Activated naive CD4-positive, alpha-beta T cell treated with anti-CD3 and anti-CD28 coated beads for 36 hours (primary cell): ENCODE measurements at regions not wholly inside any gene's neighbourhood (a gene's known extent, or its start where the extent isn't known, plus 50 kb on each side); places are given as distances from the start of the nearest gene placed in this dataset.
A peak's percentile ranks its signal among the peaks of the same experiment; 100 is the strongest.

Experiments
- CTCF ChIA-PET: fragments of 350-600 bp; sonication (Branson Sonifier 250); formaldehyde crosslinking; loops from one replicate; lab custom pipeline; 2021; ENCODE audit warnings: antibody characterized with exemption; lab: Charles Lee
- DNase-seq: peaks from one replicate; pipeline ENCODE4 v3.0.0-alpha.2; 2020
- H3K27ac Mint-ChIP-seq: one replicate; pipeline ENCODE4 v1.8.0; 2021; ENCODE audit warnings: mild to moderate bottlenecking, mixed read lengths
- H3K27me3 Mint-ChIP-seq: one replicate; pipeline ENCODE4 v1.8.0; 2021; ENCODE audit warnings: low read depth, mixed read lengths
- H3K36me3 Mint-ChIP-seq: one replicate; pipeline ENCODE4 v1.8.0; 2021; ENCODE audit warnings: low read depth, mixed read lengths
- H3K4me1 Mint-ChIP-seq: one replicate; pipeline ENCODE4 v1.8.0; 2021; ENCODE audit warnings: low read depth, mixed read lengths
- H3K4me3 Mint-ChIP-seq: one replicate; pipeline ENCODE4 v1.8.0; 2021; ENCODE audit warnings: mild to moderate bottlenecking, moderate library complexity, mixed read lengths
- H3K9me3 Mint-ChIP-seq: one replicate; pipeline ENCODE4 v1.8.0; 2021; ENCODE audit warnings: mixed read lengths
- intact Hi-C: fragments of 100-400 bp; cut with micrococcal nuclease; formaldehyde crosslinking; loops from one replicate; pipeline ENCODE4 v1.15.1; 2023

DNA sequence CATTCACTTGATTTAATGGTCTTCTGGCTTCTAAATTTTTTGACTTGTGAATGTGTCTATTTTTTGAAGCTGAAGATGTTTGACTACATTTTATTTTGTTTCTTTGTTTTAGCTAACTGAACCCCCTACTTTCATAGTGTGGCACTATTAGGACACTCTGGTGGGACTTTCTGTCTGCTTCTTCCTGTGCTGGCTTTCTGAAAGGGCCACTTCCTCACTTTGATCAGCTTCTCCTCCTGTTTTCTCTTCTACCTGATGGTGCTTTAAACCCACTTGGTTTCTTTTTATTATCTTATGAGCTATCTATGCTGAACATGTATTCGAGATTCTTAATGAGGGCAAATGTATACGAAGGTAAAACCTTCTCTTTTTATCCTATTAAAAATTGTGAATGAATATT lies 186.1 kb upstream of the CASK start:
- intact Hi-C loops = loop anchor here (10.0 kb wide), 1 partner anchor 315 kb away; no protein-coding TSS in a partner anchor
- H3K4me3 Mint-ChIP-seq = no peak overlapping the region
- CTCF ChIA-PET = interaction anchor here (1.0 kb wide), 1 partner anchor 12 kb away, joined by 3 read pairs; no protein-coding TSS in a partner anchor

DNA sequence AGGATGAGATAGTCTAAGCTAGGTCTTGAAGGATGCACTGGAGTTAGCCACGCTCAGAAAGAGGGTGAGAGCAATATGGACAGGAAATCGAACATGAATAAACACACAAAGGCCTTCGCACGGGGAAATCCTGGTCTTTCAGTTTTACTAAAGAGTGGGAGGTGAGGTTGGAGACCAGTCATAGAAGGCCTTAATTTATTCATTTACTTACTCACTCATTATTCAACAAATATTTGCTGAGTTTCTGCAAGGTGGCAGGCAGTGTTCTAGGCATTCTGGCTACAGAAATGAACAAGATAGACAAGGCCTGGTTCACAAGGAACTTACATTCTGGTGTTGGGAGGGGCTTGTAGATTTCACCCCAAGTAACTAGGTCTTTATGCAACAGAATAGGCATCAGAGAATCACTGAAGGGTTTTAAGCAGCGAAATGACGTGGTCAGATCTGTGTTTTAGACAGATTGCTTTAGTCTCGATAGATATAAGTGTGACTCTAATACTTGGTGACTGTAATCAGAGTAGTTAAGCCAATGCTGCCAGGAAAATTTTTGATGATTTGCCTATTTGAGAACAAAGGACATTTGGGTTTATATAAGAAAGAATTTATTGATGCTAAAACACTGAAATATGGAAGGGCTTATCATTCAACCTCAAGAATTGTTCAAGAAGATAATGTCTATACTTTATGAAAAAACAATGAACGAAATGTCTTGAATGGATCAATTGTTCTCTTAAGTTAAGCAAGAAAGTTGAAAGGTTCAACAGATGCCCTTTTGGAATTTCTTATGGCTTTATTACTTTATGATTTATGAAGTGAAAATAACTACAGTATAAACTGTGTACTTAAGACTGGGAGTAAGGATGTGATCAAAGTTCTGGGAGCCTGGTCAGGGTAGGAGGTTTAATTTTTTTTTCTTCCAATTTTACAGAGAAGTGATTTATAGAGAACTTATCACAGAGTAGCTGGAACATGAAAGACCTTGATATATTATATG lies 184.4 kb upstream of the CASK start:
- H3K27ac Mint-ChIP-seq = no peak overlapping the region
- H3K4me3 Mint-ChIP-seq = no peak overlapping the region
- peaks cover 2% of the 10 kb centered on the region for H3K9me3 Mint-ChIP-seq
- CTCF ChIA-PET = no interaction called here
- DNase-seq = peak; percentile 51
- H3K27me3 Mint-ChIP-seq = no peaks in the 10 kb centered on the region
- H3K4me1 Mint-ChIP-seq = peaks cover 14% of the 10 kb centered on the region
- H3K36me3 Mint-ChIP-seq = no peaks in the 10 kb centered on the region
- intact Hi-C loops = loop anchor here (10.0 kb wide), 1 partner anchor 313 kb away; no protein-coding TSS in a partner anchor

More for the DNA sequence above, 186.1 kb upstream of the CASK start:
- peaks cover 14% of the 10 kb centered on the region for H3K4me1 Mint-ChIP-seq
- no peak overlapping the region for H3K27ac Mint-ChIP-seq
- no peaks in the 10 kb centered on the region for H3K27me3 Mint-ChIP-seq
- H3K9me3 Mint-ChIP-seq = peaks cover 3% of the 10 kb centered on the region
- DNase-seq = no peak
- H3K36me3 Mint-ChIP-seq = no peaks in the 10 kb centered on the region

- intact Hi-C loops = loop anchor here (10.0 kb wide), 1 partner anchor 312 kb away; no protein-coding TSS in a partner anchor
- H3K4me1 Mint-ChIP-seq = peaks cover 14% of the 10 kb centered on the region
- H3K4me3 Mint-ChIP-seq = no peak overlapping the region
- no peak overlapping the region for H3K27ac Mint-ChIP-seq
- DNase-seq = no peak
- no peaks in the 10 kb centered on the region for H3K27me3 Mint-ChIP-seq
- H3K9me3 Mint-ChIP-seq = peaks cover 2% of the 10 kb centered on the region
- CTCF ChIA-PET = no interaction called here
- no peaks in the 10 kb centered on the region for H3K36me3 Mint-ChIP-seq
Measured at GRCh38 chrX:42106556-42106955, 183.2 kb upstream of the CASK start.

- no peak for DNase-seq
- Mint-ChIP-seq H3K4me1 (peaks cover 5% of the 10 kb centered on the region), H3K36me3 (no peaks in the 10 kb centered on the region), H3K27me3 (no peaks in the 10 kb centered on the region), H3K27ac (no peak overlapping the region), H3K9me3 (peaks cover 2% of the 10 kb centered on the region), H3K4me3 (no peak overlapping the region)
- intact Hi-C loops = loop anchor here (10.0 kb wide), 1 partner anchor 308 kb away; no protein-coding TSS in a partner anchor
- CTCF ChIA-PET = no interaction called here
Measured at GRCh38 chrX:42102586-42103282, 179.4 kb upstream of the CASK start.

DNA sequence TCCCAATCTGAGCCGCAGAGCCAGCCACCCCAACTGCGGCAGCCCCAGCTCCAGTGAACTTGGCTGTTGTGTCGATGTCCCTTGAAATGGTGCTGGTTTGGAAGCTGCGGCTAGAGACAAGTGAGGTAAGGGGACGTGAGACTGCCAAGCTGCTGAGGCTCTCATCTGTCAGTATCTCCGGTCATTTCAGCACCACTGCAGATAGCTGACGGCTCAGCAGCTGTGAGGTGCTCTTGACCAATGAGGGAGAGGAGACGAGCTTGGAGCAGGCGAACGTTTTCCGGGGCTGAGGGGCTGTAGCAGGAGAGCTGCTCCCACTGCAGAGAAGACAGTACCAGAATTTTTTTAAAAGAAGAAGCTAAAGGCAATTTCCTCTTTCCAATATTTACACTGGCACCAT lies 175.5 kb upstream of the CASK start:
- no peak for DNase-seq
- CTCF ChIA-PET = interaction anchor here (0.6 kb wide), 1 partner anchor 206 kb away, joined by 3 read pairs; no protein-coding TSS in a partner anchor
- H3K27ac Mint-ChIP-seq = no peak overlapping the region
- H3K27me3 Mint-ChIP-seq = no peaks in the 10 kb centered on the region
- H3K36me3 Mint-ChIP-seq = no peaks in the 10 kb centered on the region
- intact Hi-C loops = no loop called here
- H3K4me3 Mint-ChIP-seq = no peak overlapping the region
- H3K4me1 Mint-ChIP-seq = peaks cover 5% of the 10 kb centered on the region
- H3K9me3 Mint-ChIP-seq = peaks cover under 1% of the 10 kb centered on the region

DNA sequence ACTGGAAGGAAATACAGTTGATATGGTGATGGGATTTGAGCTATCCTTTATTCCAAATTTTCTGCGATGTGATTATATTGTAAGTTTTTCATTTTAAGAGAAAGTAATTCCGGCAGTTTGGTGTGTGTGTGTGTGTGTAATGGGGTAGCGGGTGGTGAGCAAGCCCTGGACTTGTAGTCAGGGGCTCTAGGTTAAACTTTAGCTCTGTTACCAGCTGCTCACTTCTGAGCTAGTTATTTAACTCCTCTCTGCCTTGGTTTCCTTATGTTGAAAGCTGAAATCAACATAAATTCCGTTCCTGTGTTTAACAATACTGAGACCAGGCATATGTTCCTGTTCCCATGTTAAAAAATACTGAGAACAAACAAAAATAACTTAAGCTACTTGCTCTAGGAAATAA lies 174.1 kb upstream of the CASK start:
- CTCF ChIA-PET = interaction anchor here (1.3 kb wide), 1 partner anchor 12 kb away, joined by 3 read pairs; no protein-coding TSS in a partner anchor
- no peaks in the 10 kb centered on the region for H3K36me3 Mint-ChIP-seq
- intact Hi-C loops = no loop called here
- no peaks in the 10 kb centered on the region for H3K9me3 Mint-ChIP-seq
- no peak for DNase-seq
- no peaks in the 10 kb centered on the region for H3K27me3 Mint-ChIP-seq
- H3K4me1 Mint-ChIP-seq = peaks cover 5% of the 10 kb centered on the region
- H3K4me3 Mint-ChIP-seq = no peak overlapping the region
- no peak overlapping the region for H3K27ac Mint-ChIP-seq

GRCh38 chrX:42096265-42096920 lies 173.0 kb upstream of the CASK start:
- CTCF ChIA-PET = interaction anchor here (1.3 kb wide), 1 partner anchor 13 kb away, joined by 3 read pairs; no protein-coding TSS in a partner anchor
- Mint-ChIP-seq H3K27ac (no peak overlapping the region), H3K4me1 (peaks cover 5% of the 10 kb centered on the region), H3K4me3 (no peak overlapping the region), H3K9me3 (no peaks in the 10 kb centered on the region), H3K36me3 (no peaks in the 10 kb centered on the region), H3K27me3 (no peaks in the 10 kb centered on the region)
- no peak for DNase-seq
- intact Hi-C loops = no loop called here

DNA sequence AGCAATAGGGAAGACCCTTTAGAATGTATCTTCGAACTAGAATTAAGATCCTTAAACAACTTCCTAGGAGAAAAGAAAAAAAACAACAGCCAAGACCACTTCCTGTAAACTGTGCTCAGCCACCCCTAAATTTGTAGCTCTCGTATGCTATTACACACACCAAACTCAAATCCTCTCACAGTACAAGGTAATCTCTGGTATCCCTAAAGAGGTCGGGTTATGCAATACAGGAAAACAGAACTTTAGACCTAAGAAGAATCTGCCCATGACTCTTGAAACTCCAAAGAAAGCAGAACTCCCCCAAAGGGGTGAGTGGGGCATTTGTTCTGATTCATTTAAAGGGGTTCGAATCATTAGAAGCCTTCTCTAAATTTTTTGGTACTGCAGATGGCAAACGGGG lies 170.9 kb upstream of the CASK start:
- intact Hi-C loops = no loop called here
- CTCF ChIA-PET = no interaction called here
- DNase-seq = no peak
- Mint-ChIP-seq H3K36me3 (no peaks in the 10 kb centered on the region), H3K9me3 (no peaks in the 10 kb centered on the region), H3K27ac (no peak overlapping the region), H3K4me1 (peaks cover 6% of the 10 kb centered on the region), H3K27me3 (no peaks in the 10 kb centered on the region), H3K4me3 (no peak overlapping the region)

GRCh38 chrX:42093756-42094155 lies 170.4 kb upstream of the CASK start:
- Mint-ChIP-seq H3K27me3 (no peaks in the 10 kb centered on the region), H3K27ac (no peak overlapping the region), H3K9me3 (no peaks in the 10 kb centered on the region), H3K4me3 (no peak overlapping the region), H3K36me3 (no peaks in the 10 kb centered on the region), H3K4me1 (peaks cover 6% of the 10 kb centered on the region)
- CTCF ChIA-PET = no interaction called here
- intact Hi-C loops = no loop called here
- DNase-seq = peak; percentile 29

- H3K36me3 Mint-ChIP-seq = no peaks in the 10 kb centered on the region
- DNase-seq = no peak
- CTCF ChIA-PET = no interaction called here
- H3K27me3 Mint-ChIP-seq = no peaks in the 10 kb centered on the region
- intact Hi-C loops = no loop called here
- H3K4me1 Mint-ChIP-seq = peaks cover 6% of the 10 kb centered on the region
- no peak overlapping the region for H3K27ac Mint-ChIP-seq
- no peak overlapping the region for H3K4me3 Mint-ChIP-seq
- no peaks in the 10 kb centered on the region for H3K9me3 Mint-ChIP-seq
Measured at GRCh38 chrX:42090395-42090794, 167.0 kb upstream of the CASK start.

DNA sequence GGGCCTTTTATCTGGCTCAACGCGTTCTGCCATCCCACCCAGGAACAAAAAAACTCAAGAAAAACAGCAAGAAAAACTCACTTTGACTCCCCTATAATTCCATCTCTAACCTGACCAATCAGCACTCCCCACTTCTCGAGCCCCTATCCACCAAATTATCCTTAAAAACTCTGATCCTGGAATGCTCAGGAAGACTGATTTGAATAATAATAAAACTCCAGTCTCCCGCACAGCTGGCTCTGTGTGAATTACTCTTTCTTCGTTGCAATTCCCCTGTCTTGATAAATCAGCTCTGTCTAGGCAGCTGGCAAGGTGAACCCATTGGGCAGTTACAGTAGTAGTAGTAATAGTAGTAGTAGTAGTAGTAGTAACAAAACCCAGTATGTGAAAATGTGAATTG lies 165.7 kb upstream of the CASK start:
- intact Hi-C loops = no loop called here
- no peak for DNase-seq
- H3K27me3 Mint-ChIP-seq = no peaks in the 10 kb centered on the region
- no peaks in the 10 kb centered on the region for H3K36me3 Mint-ChIP-seq
- no peaks in the 10 kb centered on the region for H3K9me3 Mint-ChIP-seq
- H3K27ac Mint-ChIP-seq = no peak overlapping the region
- H3K4me1 Mint-ChIP-seq = peaks cover 3% of the 10 kb centered on the region
- H3K4me3 Mint-ChIP-seq = no peak overlapping the region
- CTCF ChIA-PET = interaction anchor here (0.6 kb wide), 1 partner anchor 197 kb away, joined by 3 read pairs; no protein-coding TSS in a partner anchor

DNA sequence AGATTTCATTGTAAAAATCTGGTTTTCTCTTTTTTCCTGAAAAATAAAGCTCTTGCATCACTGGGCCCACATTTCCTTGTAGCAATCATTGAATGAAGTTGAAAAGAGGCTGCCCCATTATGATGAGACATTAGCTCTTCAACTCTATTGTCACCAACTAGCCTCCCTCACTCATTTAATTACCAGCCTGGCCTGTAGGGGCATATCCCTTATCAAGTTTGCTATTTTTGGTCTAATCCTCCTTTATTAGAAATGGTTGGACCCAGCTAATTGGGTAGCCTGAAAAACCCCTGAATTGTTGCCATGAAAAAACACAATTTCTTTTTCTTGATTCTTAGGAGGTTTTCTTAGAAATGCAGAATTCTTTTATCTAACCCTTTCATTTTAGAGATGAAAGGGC lies 164.6 kb upstream of the CASK start:
- Mint-ChIP-seq H3K27ac (no peak overlapping the region), H3K27me3 (no peaks in the 10 kb centered on the region), H3K9me3 (no peaks in the 10 kb centered on the region), H3K4me1 (peaks cover 2% of the 10 kb centered on the region), H3K4me3 (no peak overlapping the region), H3K36me3 (no peaks in the 10 kb centered on the region)
- no peak for DNase-seq
- intact Hi-C loops = no loop called here
- CTCF ChIA-PET = no interaction called here
